ENCODE measurements at regions not wholly inside any gene's neighbourhood (a gene's known extent, or its start where the extent isn't known, plus 50 kb on each side); places are given as distances from the start of the nearest gene placed in this dataset.

GRCh38 chr11:11710556-11710955 lies 88.8 kb upstream of the GALNT18 start:
- DNase-seq = no peak

DNA sequence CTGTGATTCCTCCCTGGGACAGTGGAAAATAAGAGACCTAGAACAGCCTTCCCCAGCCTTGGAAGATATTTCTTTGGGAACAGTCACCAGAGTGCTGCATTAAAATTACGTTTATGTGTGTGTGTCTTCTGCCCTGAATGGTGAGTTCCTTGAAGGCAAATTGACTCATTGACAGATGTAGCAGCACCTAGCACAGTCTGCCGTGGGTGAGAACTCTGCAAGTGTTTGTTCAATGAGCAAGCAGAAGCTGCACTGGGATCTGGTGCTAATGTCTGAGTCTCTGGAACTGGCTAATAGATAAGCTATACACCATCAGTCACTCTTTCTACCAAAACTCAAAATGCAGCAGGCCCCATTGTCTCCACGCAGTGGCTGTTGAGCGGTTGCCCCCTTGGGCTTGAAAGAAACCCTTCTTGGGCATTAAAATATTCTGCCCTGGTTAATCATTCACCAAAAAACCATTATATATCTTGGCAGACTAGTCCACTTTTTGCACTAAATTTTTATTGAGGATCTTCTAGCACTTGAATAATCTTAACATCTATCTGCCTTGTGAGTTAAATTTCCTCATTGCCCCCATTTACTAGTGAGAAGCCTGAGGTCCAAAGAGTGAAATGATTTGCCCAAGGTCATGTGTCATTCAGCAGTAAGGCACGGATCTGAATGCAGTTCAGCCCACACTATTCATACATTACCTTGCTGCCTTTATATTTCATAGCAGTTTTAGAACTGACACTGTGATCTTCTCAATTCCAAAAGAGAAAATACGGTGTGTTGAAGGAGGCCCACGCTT lies 87.8 kb upstream of the GALNT18 start:
- DNase-seq = no peak

- DNase-seq = no peak
Measured at GRCh38 chr11:11708256-11708655, 86.5 kb upstream of the GALNT18 start.

DNA sequence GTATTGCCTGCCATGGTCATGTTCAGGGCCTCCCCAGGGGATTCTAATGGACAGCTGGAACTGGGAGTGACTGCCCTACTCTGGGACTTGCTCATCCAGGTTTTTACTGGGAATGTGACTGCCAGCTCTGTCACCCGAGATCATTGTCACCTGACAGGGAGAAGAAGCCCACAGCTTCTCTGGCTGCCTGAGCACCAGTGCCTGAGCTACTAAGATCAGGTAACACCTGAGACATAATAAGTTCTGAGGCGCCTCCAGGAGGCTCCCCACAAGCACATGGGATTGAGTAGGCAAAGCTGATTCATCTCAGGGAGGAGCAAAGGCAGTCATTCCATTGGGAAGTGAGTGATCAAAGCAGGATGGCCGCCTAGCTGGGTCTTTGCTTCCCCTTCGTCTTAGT lies 84.2 kb upstream of the GALNT18 start:
- DNase-seq = no peak

DNA sequence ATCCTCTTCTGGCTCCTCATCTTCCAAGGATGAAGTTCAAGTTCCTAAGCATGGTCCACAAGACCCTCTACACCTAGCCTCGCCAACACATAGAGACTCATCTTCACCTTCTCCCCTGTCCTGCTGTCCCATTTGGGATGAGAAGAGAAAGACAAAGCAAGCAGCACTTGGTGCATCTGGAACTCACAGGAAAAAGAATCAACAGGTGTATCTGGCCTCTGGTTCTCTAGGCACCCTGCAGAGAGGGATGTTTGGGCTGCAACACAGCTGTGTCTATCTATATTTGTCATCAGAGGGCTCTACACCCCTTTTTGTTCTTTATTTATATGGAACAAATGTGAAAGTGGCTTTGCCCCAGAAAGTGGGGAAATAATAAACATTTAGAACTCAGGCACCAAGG lies 82.1 kb upstream of the GALNT18 start:
- DNase-seq = no peak

GRCh38 chr11:11701070-11701469 lies 79.3 kb upstream of the GALNT18 start:
- no peak for DNase-seq

- no peak for DNase-seq
Measured at GRCh38 chr11:11697796-11698195, 76.0 kb upstream of the GALNT18 start.

DNA sequence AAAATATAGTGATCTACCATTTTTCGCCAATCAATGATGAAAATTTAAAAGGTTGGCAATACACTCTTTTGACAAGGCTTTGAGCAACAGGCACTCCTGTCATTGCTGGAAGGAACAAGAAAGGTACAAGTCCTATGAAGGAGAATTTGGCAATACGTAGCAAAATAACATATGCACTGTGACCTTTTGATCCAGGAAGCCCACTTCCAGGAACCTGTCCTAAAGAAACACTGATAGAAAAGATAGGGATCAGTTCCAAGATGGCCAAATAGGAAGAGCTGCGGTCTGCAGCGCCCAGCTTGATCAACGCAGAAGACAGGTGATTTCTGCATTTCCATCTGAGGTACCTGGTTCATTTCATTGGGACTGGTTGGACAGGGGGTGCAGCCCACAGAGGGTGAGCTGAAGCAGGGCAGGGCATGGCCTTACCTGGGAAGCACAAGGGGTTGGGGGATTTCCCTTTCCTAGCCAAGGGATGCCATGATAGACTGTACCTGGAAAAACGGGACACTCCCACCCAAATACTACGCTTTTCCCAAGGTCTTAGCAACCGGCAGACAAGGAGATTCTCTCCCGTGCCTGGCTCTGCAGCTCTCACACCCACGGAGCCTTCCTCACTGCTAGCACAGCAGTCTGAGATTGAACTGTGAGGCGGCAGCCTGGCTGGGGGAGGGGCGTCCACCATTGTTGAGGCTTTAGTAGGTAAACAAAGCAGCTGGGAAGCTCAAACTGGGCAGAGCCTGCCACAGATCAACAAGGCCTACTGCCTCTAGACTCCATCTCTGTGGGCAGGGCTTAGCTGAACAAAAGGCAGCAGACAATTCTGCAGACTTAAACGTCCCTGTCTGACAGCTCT lies 69.7 kb upstream of the GALNT18 start:
- no peak for DNase-seq

- no peak for DNase-seq
Measured at GRCh38 chr11:11681536-11681935, 59.7 kb upstream of the GALNT18 start.

GRCh38 chr11:11677672-11678356 lies 56.0 kb upstream of the GALNT18 start:
- DNase-seq = no peak

- DNase-seq = no peak
Measured at GRCh38 chr11:11675671-11676181, 53.9 kb upstream of the GALNT18 start.

- DNase-seq = no peak
Measured at GRCh38 chr11:11672789-11673188, 51.0 kb upstream of the GALNT18 start.

DNA sequence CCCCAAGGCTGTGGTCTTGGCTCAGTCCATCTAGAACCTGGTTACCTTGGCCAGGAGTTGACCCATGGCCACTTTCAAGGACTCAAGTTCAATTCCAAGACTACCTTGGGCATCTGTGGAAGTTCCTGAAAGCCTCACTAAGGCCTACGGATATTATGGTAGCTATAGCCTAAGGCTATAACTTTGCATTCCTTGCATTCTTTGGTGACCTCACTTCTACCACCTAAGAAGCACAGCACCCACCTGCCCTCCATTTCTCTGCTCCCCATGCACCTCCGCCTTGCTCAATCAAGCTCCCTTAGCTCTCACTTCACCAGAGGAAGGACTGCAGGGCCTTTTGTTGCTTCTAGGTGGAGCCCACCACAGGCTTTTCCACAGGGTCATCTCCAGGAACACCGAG lies 50.3 kb upstream of the GALNT18 start:
- no peak for DNase-seq
